ENCODE measurements at regions not wholly inside any gene's neighbourhood (a gene's known extent, or its start where the extent isn't known, plus 50 kb on each side); places are given as distances from the start of the nearest gene placed in this dataset.

DNA sequence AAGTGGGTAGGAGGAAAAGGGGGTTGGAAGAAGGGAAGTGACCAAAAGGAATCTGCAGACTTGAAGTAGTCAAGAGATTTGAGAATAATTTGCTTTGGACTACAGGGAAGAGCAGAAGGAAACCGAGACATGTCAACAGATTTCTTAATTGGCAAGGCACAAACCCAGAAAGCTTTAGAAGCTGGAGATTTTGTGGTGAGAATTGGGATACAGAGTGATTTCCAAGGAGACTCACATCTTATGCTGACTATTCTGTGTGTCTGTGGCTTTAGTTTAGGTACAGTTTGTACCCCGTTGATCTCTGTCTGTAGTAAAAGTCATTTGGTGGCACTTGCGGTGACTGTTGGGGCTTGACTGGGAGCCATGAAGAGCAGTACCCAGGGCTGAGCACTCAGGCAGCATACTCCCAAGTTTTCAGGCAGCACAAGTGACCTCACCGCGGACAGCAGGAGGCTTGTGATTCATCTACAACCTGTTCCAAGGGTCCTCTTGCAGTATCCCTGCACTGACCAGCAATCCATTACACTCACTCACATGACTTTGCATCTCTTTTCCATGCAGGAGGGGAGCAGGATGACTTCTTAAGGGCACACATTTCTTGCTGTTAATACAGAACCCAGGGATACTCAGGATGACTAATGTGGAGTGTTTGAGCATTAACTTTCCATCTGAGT, 97.1 kb upstream of the TNP1 start:
- no peak for DNase-seq

DNA sequence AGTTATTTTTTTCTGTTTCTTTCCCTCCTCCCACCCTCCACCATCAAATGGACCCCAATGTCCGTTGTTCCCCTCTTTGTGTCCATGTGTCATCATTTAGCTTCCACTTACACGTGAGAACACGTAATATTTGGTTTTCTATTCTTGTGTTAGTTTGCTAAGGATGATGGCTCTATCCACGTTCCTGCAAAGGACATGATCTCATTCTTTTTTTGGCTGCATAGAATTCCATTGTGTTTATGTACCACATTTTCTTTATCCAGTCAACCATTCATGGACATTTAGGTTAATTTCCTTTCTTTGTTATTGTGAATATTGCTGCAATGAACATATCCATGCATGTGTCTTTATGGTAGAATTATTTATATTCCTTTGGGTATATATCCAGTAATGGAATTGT, 91.3 kb upstream of the TNP1 start:
- Mint-ChIP-seq H3K9me3 (no peaks in the 10 kb centered on the region; the same call in none of the 2 replicates), H3K27me3 (ENCODE audit: insufficient read depth) (peaks cover 20% of the 10 kb centered on the region), H3K36me3 (ENCODE audit: low read depth) (peaks cover 9% of the 10 kb centered on the region; the same call in 1 of the 2 replicates), H3K27ac (no peak overlapping the region), H3K4me3 (no peak overlapping the region), H3K4me1 (ENCODE audit: low read depth) (no peaks in the 10 kb centered on the region)
- DNase-seq = no peak
- TF ChIP-seq, protein P1, sequence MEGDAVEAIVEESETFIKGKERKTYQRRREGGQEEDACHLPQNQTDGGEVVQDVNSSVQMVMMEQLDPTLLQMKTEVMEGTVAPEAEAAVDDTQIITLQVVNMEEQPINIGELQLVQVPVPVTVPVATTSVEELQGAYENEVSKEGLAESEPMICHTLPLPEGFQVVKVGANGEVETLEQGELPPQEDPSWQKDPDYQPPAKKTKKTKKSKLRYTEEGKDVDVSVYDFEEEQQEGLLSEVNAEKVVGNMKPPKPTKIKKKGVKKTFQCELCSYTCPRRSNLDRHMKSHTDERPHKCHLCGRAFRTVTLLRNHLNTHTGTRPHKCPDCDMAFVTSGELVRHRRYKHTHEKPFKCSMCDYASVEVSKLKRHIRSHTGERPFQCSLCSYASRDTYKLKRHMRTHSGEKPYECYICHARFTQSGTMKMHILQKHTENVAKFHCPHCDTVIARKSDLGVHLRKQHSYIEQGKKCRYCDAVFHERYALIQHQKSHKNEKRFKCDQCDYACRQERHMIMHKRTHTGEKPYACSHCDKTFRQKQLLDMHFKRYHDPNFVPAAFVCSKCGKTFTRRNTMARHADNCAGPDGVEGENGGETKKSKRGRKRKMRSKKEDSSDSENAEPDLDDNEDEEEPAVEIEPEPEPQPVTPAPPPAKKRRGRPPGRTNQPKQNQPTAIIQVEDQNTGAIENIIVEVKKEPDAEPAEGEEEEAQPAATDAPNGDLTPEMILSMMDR (IDR thresholded peaks at IDR 0.05) = no peak

More for the DNA sequence above, 97.1 kb upstream of the TNP1 start:
- Mint-ChIP-seq H3K27ac (no peak overlapping the region), H3K27me3 (ENCODE audit: insufficient read depth) (peaks cover 23% of the 10 kb centered on the region), H3K4me1 (ENCODE audit: low read depth) (no peaks in the 10 kb centered on the region), H3K9me3 (no peaks in the 10 kb centered on the region; the same call in none of the 2 replicates), H3K4me3 (no peak overlapping the region), H3K36me3 (ENCODE audit: low read depth) (peaks cover 9% of the 10 kb centered on the region; the same call in 1 of the 2 replicates)
- TF ChIP-seq, protein P1 (IDR thresholded peaks at IDR 0.05) = no peak

DNA sequence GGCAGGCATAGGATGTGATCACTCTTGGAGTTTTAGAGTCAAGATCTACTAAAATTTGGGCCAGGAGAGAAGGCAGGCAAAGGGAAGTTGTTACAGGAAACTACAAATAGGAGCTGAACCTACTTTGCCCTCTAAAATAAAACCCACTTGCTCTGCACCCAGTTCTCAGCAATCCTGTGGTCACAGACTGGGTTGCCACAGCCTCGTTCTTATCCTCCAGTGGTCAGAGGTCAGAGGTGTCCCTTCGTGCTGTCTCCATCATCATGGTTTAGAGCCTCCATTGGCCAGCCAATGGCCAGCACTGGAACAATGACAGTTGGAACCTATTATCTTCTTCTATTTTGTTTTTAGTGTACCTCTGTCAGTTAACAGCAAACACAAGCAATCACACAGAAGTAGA, 90.7 kb upstream of the TNP1 start:
- Mint-ChIP-seq H3K9me3 (no peaks in the 10 kb centered on the region; the same call in none of the 2 replicates), H3K27me3 (ENCODE audit: insufficient read depth) (peaks cover 23% of the 10 kb centered on the region), H3K4me3 (no peak overlapping the region), H3K4me1 (ENCODE audit: low read depth) (no peaks in the 10 kb centered on the region), H3K27ac (no peak overlapping the region), H3K36me3 (ENCODE audit: low read depth) (peaks cover 9% of the 10 kb centered on the region; the same call in 1 of the 2 replicates)
- TF ChIP-seq, protein P1 (IDR thresholded peaks at IDR 0.05) = no peak
- DNase-seq = no peak

DNA sequence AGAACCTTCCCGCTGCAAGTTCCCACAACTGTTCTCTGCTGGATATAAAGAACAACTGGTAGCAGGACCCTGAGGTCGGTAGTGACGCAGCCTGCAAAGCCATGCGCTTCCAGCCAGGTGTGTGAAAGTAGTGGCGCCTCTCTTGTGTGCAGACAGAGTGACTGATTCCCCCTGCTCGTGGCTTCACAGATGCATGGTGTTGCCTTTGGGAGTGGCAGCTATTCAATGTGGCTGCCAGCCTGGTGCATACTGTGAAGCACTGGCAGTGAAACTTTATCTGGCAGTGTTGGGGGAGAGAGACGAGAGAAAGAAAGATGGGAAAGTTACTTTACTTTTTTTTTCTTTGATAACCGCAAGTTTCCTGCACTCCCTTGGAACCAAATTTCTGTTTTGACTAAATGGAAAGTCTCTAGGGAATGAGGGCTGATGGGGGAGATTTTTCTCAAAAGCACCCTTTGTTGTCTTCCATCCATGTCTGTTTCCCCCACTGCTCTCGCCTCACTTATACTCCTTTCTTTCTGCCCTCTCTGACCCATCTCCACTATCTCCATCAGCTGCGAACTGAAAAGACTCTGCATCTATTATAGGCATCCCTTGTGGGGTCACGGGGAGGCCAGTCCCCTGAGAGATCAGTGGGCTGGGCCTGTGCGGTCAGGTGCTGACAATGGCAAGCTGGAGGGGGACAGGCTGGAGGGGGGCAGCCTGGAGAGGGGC, 90.0 kb upstream of the TNP1 start:
- TF ChIP-seq, protein P1 (IDR thresholded peaks at IDR 0.05) = no peak
- no peaks in the 10 kb centered on the region; the same call in none of the 2 replicates for H3K9me3 Mint-ChIP-seq
- peaks cover 9% of the 10 kb centered on the region; the same call in 1 of the 2 replicates for H3K36me3 Mint-ChIP-seq (ENCODE audit: low read depth)
- no peak overlapping the region for H3K27ac Mint-ChIP-seq
- no peak overlapping the region for H3K4me3 Mint-ChIP-seq
- H3K4me1 Mint-ChIP-seq (ENCODE audit: low read depth) = no peaks in the 10 kb centered on the region
- H3K27me3 Mint-ChIP-seq (ENCODE audit: insufficient read depth) = peaks cover 27% of the 10 kb centered on the region
- no peak for DNase-seq

DNA sequence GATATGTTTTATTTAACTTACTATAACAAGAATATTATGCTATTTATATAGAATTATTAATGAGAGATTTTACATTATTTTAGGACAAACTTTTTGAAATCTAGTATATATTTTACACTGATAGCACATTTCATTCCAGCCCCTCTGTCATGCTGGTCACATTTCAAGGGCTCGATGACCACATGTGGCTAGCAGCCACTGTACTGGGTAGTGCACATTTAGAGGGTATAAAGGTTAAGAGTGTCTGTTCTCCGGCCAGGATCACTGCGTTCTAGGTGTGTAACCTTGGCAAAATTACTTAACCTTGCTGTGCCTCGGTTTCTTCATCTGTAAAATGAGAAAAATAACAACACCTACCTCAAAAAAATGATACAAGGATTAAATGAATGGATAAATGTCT, 87.2 kb upstream of the TNP1 start:
- no peaks in the 10 kb centered on the region for H3K4me1 Mint-ChIP-seq (ENCODE audit: low read depth)
- TF ChIP-seq, protein P1 (IDR thresholded peaks at IDR 0.05) = no peak

More for the DNA sequence above, 87.2 kb upstream of the TNP1 start:
- no peak for DNase-seq
- Mint-ChIP-seq H3K27ac (no peak overlapping the region), H3K36me3 (ENCODE audit: low read depth) (no peaks in the 10 kb centered on the region), H3K9me3 (no peaks in the 10 kb centered on the region), H3K4me3 (no peak overlapping the region), H3K27me3 (ENCODE audit: insufficient read depth) (peaks cover 31% of the 10 kb centered on the region)

Measured in HFFc6 (cell line).